OCI-M2 (cell line): ENCODE measurements at regions not wholly inside any gene's neighbourhood (a gene's known extent, or its start where the extent isn't known, plus 50 kb on each side); places are given as distances from the start of the nearest gene placed in this dataset.
"Not testable (repeated sequence)": the region's sequence is repeated elsewhere in the genome, so short reads cannot be mapped to it uniquely, and the experiment has no call there.

Experiments used
- DNase-seq: peaks from one replicate; lab custom pipeline; 2025; ENCODE audit not compliant: unreplicated experiment; lab: John Stamatoyannopoulos, UW

GRCh38 chr5:39720136-39720535 is 295.4 kb upstream of the DAB2 start:
- DNase-seq, result no peak

GRCh38 chr5:39717176-39717897 is 292.6 kb upstream of the DAB2 start:
- DNase-seq, result no peak

GRCh38 chr5:39716532-39717028 is 291.8 kb upstream of the DAB2 start:
- DNase-seq, result peak; percentile 17

GRCh38 chr5:39714036-39714698 is 289.4 kb upstream of the DAB2 start:
- no peak for DNase-seq

GRCh38 chr5:39713250-39713916 is 288.6 kb upstream of the DAB2 start:
- DNase-seq, result no peak

GRCh38 chr5:39712316-39713249 is 287.8 kb upstream of the DAB2 start:
- no peak for DNase-seq

- DNase-seq, result no peak
These were observed 287.0 kb upstream of the DAB2 start for GRCh38 chr5:39711821-39712220.

GRCh38 chr5:39709032-39709431 is 284.3 kb upstream of the DAB2 start:
- no peak for DNase-seq

GRCh38 chr5:39702928-39703327 is 278.1 kb upstream of the DAB2 start:
- no peak for DNase-seq

- DNase-seq, result no peak
These were observed 275.7 kb upstream of the DAB2 start for GRCh38 chr5:39700523-39700922.

- DNase-seq, result no peak
These were observed 274.2 kb upstream of the DAB2 start for GRCh38 chr5:39698838-39699560.

GRCh38 chr5:39697881-39698280 is 273.1 kb upstream of the DAB2 start:
- DNase-seq, result no peak

GRCh38 chr5:39696672-39697398 is 272.1 kb upstream of the DAB2 start:
- no peak for DNase-seq

GRCh38 chr5:39691993-39692392 is 267.2 kb upstream of the DAB2 start:
- DNase-seq, result no peak

GRCh38 chr5:39691136-39691535 is 266.4 kb upstream of the DAB2 start:
- no peak for DNase-seq

GRCh38 chr5:39689919-39690318 is 265.1 kb upstream of the DAB2 start:
- DNase-seq, result no peak

GRCh38 chr5:39687924-39688323 is 263.1 kb upstream of the DAB2 start:
- DNase-seq, result not testable (repeated sequence)

- no peak for DNase-seq
These were observed 255.4 kb upstream of the DAB2 start for GRCh38 chr5:39680213-39680612.

- DNase-seq, result no peak
These were observed 253.8 kb upstream of the DAB2 start for GRCh38 chr5:39678534-39678933.

GRCh38 chr5:39675676-39676075 is 250.9 kb upstream of the DAB2 start:
- DNase-seq, result no peak
